Activated CD4-positive, alpha-beta T cell treated with anti-CD3 and anti-CD28 coated beads for 48 hours (primary cell): ENCODE measurements at regions not wholly inside any gene's neighbourhood (a gene's known extent, or its start where the extent isn't known, plus 50 kb on each side); places are given as distances from the start of the nearest gene placed in this dataset.

Experiments used
- DNase-seq: peaks from one replicate; pipeline ENCODE4 v3.0.0-alpha.2; 2020

DNA sequence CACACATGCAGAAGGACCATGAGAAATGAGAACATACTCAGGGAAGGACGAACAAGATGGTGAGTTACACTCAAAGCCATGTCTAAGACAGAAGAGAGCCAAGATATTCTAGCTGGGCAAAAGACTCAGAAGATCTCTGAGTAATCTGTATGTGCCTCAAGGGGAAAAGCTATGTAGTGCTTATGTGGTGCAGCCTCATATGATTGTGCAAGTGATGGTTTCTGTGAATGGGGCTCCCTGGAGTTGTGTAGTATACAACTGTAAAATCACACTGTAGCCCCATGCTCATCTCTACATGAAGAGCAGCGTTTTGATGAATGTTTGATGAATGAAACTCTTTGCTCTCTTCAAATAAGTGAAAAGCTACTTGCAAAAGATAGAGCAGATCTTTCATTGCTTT, 57.5 kb downstream of the OSR1 start:
- DNase-seq = no peak

DNA sequence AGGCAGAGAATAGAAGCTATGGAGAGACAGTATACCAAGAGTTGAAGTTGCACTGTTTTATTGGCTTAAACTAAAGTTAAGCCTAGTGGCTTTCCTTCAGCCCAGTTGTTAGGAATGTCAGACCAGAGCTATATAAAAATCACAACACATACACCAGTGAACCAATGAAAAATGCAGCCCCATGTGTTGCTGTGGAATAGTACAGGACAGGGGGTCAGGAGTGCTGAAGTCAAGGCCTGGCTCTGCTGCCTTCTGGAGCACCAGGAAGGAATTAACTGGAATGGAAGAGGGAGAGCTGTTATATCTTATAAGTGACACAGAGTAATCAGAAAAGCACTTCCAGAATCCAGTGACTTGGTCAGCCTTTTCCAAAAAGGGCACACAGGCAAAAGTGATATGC, 58.9 kb downstream of the OSR1 start:
- DNase-seq = no peak

DNA sequence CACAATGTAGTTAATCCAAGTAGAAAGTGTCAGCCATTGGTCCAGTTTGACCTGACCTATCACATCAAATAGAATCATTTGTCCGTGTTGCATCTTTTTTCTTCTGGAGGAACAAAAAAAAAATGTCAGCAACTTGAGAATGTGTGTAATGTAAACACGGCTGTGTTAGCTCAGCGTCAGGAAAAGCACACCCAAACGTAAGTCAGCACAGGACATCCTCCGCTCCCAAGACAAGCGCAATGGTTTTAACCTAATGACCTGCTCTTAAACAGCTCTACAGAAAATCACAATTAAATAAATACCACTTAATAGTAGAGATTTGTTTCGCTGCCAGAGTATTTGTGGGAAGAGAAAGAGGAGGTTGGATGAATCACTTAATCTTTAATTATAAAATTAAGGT, 59.4 kb downstream of the OSR1 start:
- DNase-seq = no peak

DNA sequence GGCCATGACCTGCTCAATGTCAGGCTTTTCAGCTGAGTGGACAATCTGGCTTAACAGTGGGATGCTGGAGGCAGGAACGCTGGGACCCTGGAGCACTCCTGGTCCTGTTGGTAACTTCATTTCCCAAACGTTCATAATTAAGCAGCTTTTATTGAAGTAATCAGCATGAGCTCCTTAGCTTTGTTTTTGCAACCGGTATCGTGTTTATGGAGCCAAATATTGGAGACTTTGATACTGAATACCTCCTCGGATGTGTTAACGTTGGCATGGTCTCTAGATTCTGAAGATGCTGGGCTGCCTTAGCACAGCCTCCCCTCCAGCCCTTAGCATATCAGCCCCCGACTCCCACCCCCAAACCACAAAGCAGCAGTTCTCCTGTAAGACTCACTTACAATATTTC, 60.7 kb downstream of the OSR1 start:
- DNase-seq = no peak

- no peak for DNase-seq
Measured at GRCh38 chr2:19295998-19296502, 62.4 kb downstream of the OSR1 start.

GRCh38 chr2:19292007-19292406, 66.4 kb downstream of the OSR1 start:
- DNase-seq = no peak

GRCh38 chr2:19288291-19288690, 70.1 kb downstream of the OSR1 start:
- DNase-seq = no peak

- DNase-seq = no peak
Measured at GRCh38 chr2:19287324-19287723, 71.1 kb downstream of the OSR1 start.

GRCh38 chr2:19282305-19282704, 76.1 kb downstream of the OSR1 start:
- DNase-seq = no peak

GRCh38 chr2:19274439-19274838, 84.0 kb downstream of the OSR1 start:
- no peak for DNase-seq

DNA sequence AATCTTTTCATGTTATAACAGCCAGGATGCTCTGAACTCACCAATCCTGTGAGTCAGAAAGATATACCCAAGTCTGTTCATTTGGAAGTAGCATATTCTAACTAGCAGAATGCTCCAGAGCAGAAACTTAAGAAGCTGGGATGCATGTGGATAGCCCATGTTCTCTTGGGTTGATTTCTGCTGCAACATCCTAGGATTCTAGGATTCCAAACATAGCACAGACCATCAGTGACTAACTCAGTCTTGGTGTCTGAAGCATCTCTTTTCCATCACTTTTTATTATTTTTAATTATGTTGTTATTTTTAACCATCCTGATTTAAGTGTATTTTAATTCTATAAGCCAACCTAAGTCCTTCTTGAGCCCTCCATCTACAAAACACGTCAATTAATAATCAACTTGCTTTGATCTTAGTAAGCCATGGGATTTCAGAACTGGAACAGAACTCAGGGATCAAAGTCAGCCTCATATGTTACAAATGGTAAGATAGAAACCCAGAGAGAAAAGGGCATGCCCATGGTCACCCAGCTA, 85.4 kb downstream of the OSR1 start:
- DNase-seq = no peak

GRCh38 chr2:19272039-19272438, 86.4 kb downstream of the OSR1 start:
- DNase-seq = no peak

DNA sequence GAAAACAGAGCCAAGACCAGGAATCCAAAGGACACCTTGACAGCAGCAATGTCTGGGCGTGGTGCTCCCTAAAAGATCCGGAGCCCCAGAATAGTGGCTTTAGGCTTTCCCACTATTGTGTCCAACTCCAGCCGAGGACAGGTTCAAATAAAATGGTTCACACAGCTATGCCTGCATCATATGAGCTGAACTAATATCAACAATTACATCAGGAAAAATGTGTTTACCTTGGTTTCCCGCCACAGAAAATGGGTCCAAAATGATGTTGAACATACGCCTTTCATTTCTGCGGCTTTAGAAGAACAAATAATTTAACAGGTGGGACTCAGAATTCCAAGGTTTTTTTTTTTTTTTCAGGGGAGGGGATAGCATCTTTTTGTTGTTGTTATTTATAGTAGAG, 93.6 kb downstream of the OSR1 start:
- DNase-seq = no peak

- DNase-seq = no peak
Measured at GRCh38 chr2:19262150-19262549, 96.3 kb downstream of the OSR1 start.

DNA sequence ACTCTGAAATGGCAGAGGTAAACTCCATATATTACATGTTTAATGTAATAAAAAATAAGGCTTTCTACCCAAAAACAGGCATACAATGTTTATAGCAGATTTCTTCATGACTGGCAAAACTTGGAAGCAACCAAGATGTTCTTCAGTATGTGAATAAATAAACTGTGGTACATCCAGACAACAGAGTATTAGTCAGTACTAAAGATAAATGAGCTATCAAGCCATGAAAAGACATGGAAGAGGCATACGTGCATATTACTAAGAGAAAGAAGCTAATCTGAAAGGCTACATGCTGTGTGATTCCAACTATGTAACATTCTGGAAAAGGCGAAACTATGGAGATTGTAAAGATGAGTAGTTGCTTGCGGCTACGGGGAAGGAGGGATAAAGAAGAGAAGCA, 97.4 kb downstream of the OSR1 start:
- DNase-seq = no peak

DNA sequence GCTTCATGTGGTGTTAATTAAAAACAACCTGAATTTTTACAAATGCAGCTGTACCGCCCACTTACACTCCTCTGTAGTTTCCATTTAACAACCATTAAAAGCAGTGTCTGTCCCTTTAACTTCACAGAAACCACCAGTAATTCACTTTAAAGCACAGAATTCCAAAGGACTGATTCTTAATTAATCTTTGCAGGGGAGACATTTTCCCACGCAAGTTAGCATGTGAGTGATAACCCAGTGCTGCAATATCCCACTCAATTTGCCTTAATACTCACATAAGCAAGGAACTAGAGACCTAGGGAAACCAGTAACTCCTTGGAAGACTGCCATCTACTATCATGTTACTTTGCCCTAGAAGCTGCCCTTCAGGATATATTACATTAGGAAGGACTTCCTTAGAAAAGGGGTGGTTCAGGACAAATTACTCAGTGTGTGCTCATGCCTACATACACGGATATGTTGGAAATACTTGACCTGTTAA, 102.3 kb downstream of the OSR1 start:
- DNase-seq = no peak

DNA sequence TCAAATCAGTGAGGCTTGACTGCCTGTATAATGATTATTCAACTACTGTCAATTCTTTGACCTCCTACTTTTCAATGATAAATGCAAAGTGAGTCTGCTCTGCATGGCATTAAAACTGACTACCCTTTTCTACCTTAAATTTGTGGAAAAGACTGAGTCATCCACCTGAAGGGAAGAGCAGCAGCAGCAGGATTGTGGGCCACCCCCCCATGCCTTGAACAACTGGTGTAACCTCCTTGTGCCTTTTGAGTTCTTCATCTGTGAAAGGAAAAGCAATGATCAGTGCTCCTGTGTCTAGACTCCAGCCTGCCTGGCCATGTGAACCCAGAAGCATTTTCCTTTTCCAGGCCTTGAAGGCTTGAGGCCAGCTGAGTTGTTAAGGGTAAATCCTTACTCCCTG, 102.9 kb downstream of the OSR1 start:
- DNase-seq = no peak

DNA sequence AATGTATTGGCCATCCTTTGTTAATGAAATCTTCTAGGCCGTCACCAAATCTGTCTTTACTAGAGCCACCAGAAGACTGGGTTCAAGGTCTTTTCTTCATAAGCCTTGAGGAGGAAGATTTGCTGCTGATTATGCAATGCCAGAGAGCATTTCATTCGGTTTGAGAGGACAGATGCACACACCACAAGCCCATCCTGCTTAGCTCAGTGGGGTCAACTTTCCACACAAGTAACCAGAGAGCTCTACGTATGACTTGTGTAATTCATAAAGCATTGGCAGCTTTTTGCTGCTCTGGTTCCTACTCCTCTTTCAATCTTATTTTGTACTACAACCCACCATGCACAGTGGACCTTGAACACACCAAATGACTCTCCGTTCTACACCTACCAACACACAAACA, 106.9 kb downstream of the OSR1 start:
- no peak for DNase-seq

DNA sequence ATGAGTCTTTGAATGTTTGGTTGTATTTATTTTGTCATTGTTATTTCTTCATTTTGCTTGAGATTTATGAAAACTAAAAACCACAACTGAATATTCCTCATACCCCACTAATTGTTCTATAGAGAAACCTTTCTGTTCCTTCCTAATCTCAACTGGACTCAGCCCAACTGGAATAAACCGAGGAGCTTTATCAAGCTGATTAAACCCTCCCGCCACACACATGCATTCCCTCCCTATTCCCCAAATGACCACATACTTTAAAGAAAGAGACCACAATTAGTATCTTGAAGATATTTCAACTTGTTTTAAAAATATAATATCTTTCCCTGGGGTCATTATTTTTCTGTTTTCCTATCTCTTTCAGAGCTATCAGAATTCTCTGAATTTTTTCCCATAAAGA, 107.5 kb downstream of the OSR1 start:
- DNase-seq = no peak

DNA sequence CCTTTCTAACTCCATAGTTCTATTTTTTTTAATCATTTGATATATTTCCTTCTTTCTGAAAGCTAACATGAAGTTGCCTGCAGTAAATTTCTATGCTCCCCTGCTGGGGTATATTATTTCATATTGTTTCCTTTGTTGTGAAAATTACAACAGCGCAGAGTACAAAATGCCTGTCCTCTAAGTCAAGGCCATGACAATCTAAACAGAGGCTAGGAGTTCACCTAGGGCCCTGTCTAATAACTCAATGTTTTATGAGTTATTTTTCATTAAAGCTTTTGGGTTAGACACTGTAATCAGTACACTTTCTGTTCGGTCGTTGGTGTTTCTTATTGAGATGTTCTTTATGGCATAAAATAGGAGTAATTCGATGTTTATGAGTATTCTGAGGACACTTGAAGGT, 111.2 kb downstream of the OSR1 start:
- DNase-seq = no peak

GRCh38 chr2:19246496-19246895, 111.9 kb downstream of the OSR1 start:
- no peak for DNase-seq

DNA sequence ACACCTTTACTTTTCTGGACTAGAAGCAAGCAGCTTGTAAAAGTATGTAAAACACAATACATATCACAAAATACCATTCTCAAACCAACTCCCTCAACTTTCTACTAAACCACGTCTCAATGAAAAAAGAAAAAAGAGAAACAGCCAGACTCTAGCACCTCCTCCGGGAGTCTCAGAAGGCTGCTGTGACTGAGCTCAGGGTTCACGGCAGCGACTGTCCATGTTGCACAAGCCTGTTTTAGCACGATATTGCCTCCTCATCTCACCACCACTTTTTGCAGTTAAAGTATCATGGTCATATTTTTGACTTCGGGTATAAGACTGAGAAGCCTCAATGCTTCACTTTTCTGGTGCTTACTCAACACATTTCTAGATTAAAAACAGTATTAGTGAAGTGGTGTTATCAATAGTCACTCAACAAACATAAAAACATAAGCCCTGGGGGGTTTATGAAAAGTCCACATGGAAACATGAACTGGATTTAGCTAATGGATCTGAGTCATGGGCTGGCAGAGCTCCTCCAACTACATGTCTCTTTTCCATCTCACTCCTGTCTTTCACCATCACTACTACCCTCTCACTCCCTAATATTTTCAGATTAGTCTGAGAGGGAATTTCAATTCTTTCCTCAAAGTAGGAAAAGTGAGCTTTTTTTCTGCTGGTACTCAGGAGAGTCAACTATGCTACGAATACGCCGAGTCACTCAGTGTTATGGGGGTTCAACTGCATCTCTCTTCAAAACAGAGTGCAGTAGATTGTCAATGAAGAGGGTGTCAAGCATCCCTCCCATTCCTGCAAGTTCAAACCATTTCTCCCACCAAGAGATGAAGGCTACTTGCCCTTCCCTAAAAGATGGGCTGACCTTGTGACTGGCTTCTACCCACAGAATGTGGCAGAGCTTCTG, 113.7 kb downstream of the OSR1 start:
- no peak for DNase-seq

DNA sequence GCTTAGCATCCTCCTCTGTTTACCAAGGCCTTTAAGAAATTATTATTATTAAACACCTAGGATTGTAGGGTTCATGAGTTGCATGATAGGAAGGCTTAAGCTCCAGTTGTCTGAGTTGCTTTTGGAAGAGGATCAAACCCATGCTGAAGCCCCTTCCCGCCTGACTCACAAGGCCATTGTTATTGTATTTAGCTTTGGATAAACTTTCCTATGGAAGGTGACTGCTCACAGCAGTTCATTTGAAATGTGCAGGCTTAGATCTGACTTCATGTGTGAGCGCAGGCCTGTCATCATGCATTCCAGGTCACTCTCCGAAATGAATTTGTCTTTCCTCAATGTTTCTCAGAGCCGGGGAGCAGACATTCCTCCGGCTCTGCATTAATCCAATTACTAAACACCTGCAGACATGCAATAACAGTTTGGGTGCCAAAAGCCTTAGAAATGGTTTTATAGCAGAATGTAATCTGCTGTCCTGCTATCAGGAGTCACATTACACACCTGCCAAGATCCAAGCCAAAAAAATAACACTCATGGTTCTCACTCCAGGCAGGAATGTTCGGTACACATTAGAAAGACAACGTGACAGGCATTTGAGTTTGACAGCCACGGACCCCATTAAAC, 119.9 kb downstream of the OSR1 start:
- DNase-seq = no peak

GRCh38 chr2:19235308-19235707, 123.1 kb downstream of the OSR1 start:
- DNase-seq = no peak
